G401 (cell line): ENCODE measurements at regions not wholly inside any gene's neighbourhood (a gene's known extent, or its start where the extent isn't known, plus 50 kb on each side); places are given as distances from the start of the nearest gene placed in this dataset.

ENCODE experiments used
- DNase-seq: peaks from one replicate; pipeline ENCODE4 v3.0.0-alpha.2; 2015; ENCODE audit warnings: low spot score
- in situ Hi-C: cut with HindIII; loops from 2 replicates; pipeline ENCODE4 v1.10.0; 2016; ENCODE audit warnings: low sequenced_read_pairs, mixed read lengths

DNA sequence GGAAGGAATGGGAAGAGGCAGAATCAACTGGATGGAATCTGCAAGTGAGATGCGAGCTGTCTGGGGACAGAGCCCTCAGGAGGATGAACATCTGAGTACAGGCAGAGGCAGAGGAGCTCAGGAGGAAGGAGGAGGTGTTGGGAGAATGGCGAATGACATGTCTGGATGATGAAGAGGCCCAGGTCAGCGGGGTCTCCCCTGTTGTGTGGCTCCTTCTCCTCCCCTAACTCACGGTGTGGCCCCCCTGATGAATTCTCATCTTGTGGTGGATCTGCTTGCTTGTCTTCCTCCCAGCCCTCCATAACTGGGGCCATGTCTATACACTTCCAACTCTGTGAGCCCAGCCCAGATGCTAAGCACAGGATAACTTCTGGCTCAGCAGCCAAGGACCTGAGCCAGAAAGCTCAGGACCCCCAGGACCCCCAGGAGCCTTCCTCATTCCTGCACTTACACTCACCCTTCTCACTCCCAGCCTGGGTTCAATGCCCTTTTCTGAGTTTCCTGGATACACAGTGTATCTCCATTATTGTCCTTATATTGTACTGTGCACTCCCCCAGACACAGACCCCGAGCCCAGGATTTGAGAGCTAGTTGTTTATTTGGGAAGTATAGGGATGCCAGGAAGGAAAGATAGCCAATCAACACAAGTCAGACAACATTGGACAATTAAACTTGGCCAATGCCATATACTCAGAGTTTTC is 678.6 kb upstream of the HS6ST1 start:
- no peak for DNase-seq
- in situ Hi-C loops = no loop called here

DNA sequence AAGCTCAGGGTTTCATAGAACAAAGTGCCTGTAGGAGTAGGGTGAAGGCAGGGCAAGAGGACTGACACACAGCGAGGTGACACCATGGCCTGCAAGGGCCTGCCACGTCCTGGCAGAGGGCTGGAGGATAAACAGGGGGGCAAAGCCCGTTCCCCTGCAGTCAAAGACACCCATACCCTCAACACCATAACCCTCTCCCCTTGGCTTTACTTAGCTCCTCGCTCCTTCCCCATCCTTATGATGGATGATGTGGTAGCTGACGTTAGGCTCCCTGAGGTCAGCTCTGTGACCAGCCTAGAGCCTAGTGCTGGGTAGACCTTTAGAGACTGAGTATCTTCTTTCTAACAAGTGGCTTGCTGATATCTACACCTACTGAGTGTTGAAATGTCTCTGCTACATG is 683.3 kb upstream of the HS6ST1 start:
- DNase-seq = no peak
- in situ Hi-C loops = no loop called here

DNA sequence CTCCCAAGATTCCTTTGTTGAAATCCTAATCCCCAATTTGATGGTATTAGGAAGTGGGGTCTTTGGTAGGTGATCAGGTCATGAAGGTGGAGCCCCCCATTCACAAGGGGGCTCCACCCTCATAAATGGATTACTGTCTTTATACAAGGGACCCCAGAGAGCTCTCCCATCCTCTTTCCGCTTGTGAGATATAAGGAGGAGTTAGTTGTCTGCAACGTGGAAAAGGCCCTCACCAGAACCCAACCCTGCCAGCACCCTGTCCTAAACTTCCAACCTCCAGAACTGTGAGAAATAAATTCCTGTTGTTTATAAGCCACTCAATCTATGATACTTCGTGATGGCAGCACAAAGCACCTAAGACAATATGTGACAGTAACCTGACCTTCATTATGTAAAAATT is 684.1 kb upstream of the HS6ST1 start:
- in situ Hi-C loops = no loop called here
- DNase-seq = no peak

GRCh38 chr2:129004485-129004884 is 685.8 kb upstream of the HS6ST1 start:
- in situ Hi-C loops = no loop called here
- no peak for DNase-seq

GRCh38 chr2:129004940-129005490 is 686.3 kb upstream of the HS6ST1 start:
- in situ Hi-C loops = no loop called here
- no peak for DNase-seq

DNA sequence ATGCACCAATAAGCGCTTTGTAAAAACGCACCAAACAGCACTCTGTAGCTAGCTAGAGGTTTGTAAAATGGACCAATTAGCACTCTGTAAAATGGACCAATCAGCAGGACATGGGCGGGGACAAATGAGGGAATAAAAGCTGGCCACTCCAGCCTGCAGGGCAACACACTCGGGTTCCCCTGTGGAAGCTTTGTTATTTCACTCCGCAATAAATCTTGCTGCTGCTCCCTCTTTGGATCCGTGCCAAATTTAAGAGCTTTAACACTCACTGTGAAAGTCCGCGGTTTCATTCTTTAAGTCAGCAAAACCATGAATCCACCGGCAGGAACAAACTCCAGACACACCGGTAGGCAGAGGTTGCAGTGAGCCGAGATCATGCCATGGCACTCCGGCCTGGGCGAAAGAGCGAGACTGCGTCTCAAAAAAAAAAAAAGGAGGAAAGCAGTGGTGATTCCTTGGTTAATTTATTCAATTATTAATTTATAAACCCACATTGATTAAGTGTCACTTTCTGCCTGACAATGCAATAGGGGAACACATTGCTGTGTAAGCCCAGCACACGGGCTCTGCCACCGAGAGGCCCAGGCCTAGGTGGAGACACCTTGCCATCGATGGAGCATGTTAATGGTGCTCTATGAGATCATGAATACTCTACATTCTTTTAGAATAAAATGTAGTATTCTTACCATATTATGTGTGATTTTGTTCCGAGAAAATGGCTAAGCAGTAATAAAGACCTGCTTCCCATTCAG is 687.6 kb upstream of the HS6ST1 start:
- in situ Hi-C loops = no loop called here
- no peak for DNase-seq

- in situ Hi-C loops = no loop called here
- no peak for DNase-seq
These were observed 688.2 kb upstream of the HS6ST1 start for GRCh38 chr2:129006901-129007300.

- in situ Hi-C loops = no loop called here
These were observed 689.6 kb upstream of the HS6ST1 start for GRCh38 chr2:129008055-129008880.

GRCh38 chr2:129008881-129009554 is 690.4 kb upstream of the HS6ST1 start:
- in situ Hi-C loops = no loop called here

More at GRCh38 chr2:129008055-129008880, 689.6 kb upstream of the HS6ST1 start:
- no peak for DNase-seq

GRCh38 chr2:129009555-129010146 is 691.0 kb upstream of the HS6ST1 start:
- no peak for DNase-seq
- in situ Hi-C loops = no loop called here

More at GRCh38 chr2:129008881-129009554, 690.4 kb upstream of the HS6ST1 start:
- DNase-seq = no peak

- DNase-seq = no peak
- in situ Hi-C loops = no loop called here
These were observed 691.6 kb upstream of the HS6ST1 start for GRCh38 chr2:129010262-129010661.

- in situ Hi-C loops = no loop called here
- DNase-seq = no peak
These were observed 692.9 kb upstream of the HS6ST1 start for GRCh38 chr2:129011466-129012061.

DNA sequence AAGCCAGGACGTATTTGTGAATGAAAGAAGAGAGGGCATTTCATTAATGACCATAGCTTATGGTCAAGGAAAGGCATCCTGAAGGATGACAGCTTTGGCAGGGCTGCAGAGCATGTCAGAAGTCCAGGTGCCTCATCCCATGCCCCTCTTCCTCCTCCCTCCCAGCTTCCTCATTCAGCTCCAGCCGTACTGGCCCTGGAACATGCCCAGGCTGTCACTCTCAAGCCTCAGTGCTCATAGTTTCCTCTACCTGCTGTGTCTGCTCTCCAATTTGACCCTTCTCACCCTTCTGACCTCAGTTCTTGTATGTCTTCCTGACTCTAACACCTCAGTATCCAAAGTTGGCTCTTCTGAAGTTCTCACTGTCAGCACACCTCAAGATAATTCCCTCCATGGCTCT is 695.8 kb upstream of the HS6ST1 start:
- in situ Hi-C loops = no loop called here
- DNase-seq = no peak

- in situ Hi-C loops = no loop called here
- DNase-seq = no peak
These were observed 697.0 kb upstream of the HS6ST1 start for GRCh38 chr2:129015397-129016285.

GRCh38 chr2:129016972-129017371 is 698.3 kb upstream of the HS6ST1 start:
- in situ Hi-C loops = no loop called here
- no peak for DNase-seq

DNA sequence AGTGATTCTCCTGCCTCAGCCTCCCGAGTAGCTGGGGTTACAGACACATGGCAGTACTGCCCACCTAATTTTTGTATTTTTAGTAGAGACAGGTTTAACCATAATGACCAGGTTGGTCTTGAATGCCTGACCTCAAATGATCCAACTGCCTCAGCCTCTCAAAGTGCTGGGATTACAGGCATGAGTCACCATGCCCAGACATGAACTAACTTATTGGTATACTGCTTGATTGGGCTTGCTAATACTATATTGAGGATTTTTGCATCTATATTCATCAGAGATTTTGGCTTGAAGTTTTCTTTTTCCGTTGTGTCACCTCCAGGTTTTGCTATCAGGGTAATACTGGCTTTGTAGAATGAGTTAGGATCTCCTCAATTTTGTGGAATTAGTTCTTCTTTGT is 706.1 kb upstream of the HS6ST1 start:
- in situ Hi-C loops = no loop called here
- DNase-seq = no peak

DNA sequence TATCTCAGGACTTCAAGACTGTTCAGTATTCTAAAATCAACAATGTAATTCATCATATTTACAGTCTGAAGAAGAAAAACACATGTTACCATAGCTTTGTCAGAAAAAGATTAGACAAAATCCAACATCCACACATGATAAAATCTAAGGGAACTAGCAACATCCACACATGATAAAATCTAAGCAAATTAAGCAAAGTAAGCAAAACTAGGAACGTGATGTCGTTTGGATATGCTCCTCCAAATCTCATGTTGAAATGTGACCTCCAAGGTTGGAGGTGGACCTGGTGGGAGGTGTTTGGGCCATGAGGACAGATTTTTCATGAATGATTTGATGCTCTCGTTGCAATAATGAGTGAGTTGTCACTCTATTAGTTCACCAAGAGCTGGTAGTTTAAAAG is 717.3 kb upstream of the HS6ST1 start:
- in situ Hi-C loops = no loop called here
- DNase-seq = no peak
